ENCODE measurements at regions not wholly inside any gene's neighbourhood (a gene's known extent, or its start where the extent isn't known, plus 50 kb on each side); places are given as distances from the start of the nearest gene placed in this dataset.

GRCh38 chr4:38315286-38315685 is 348.7 kb upstream of the KLF3 start:
- Histone ChIP-seq H3K23ac (ENCODE audit: insufficient read length) (no peak overlapping the region), H2BK120ac (replicated peaks; ENCODE audit: low read depth, low read length) (no peak overlapping the region), H3K36me3 (ENCODE audit: control insufficient read depth in 2 of 4, insufficient read depth in 4 of 4, low read length in 3 of 4) (no peaks in the 10 kb centered on the region), H3K4me1 (replicated peaks in 1 of 4; ENCODE audit: control insufficient read depth in 3 of 4, insufficient read depth in 4 of 4, low read length in 3 of 4) (peaks cover 0 to 3% (median under 1%) of the 10 kb centered on the region in 4 experiments; a peak in 1 of 7 replicates), H3K4me3 (ENCODE audit: extremely low read depth in 1 of 4, insufficient read depth in 2 of 4, low read depth in 3 of 4, low read length in 4 of 4) (no peak overlapping the region), H4K5ac (ENCODE audit: insufficient read length, low read depth, low read length) (no peak overlapping the region), H3K79me2 (ENCODE audit: control insufficient read depth in 1 of 2, insufficient read depth in 2 of 2, low read length in 2 of 2) (no peaks in the 10 kb centered on the region), H3K9me3 (ENCODE audit: insufficient read depth in 2 of 2, low read depth in 1 of 2, low read length in 1 of 2) (no peaks in the 10 kb centered on the region), H2BK15ac (ENCODE audit: low read length) (no peak overlapping the region), H3K27ac (ENCODE audit: low read depth, low read length) (no peak overlapping the region), H2AK5ac (ENCODE audit: low read depth, low read length) (no peak overlapping the region), H2BK12ac (ENCODE audit: low read depth, low read length) (no peak overlapping the region), H4K91ac (replicated peaks; ENCODE audit: insufficient read length, low read length) (no peak overlapping the region), H4K8ac (ENCODE audit: extremely low read depth, insufficient read depth, low read length) (no peak overlapping the region), H3K23me2 (ENCODE audit: low read depth, low read length) (no peaks in the 10 kb centered on the region), H3K79me1 (ENCODE audit: low read depth, low read length) (no peaks in the 10 kb centered on the region), H3K9ac (replicated peaks in 1 of 4; ENCODE audit: extremely low read depth in 1 of 4, low read depth in 3 of 4, low read length in 3 of 4) (no peak overlapping the region), H3K4me2 (ENCODE audit: insufficient read depth in 1 of 2, low read depth in 2 of 2, low read length in 2 of 2) (no peak overlapping the region), H3K56ac (replicated peaks; ENCODE audit: insufficient read length, low read depth, low read length) (no peak overlapping the region), H4K20me1 (replicated peaks in 1 of 2; ENCODE audit: control insufficient read depth in 1 of 2, insufficient read depth in 2 of 2, low read length in 2 of 2) (no peaks in the 10 kb centered on the region), H3K4ac (replicated peaks; ENCODE audit: insufficient read length, low read depth, low read length) (no peak overlapping the region), H2BK20ac (ENCODE audit: low read length) (no peak overlapping the region), H3K14ac (ENCODE audit: insufficient read length) (no peak overlapping the region), H2BK5ac (ENCODE audit: low read depth, low read length) (no peak overlapping the region), H2AFZ (ENCODE audit: low read length) (no peak overlapping the region), H3K27me3 (replicated peaks in 1 of 4; ENCODE audit: control insufficient read depth in 3 of 4, extremely low read depth in 1 of 4, insufficient read depth in 3 of 4, low read length in 3 of 4) (no peaks in the 10 kb centered on the region), H3K18ac (ENCODE audit: extremely low read depth, low read length) (no peak overlapping the region)
- DNase-seq (ENCODE audit: low read depth in 1 of 2, low spot score in 2 of 2) (no peak), FAIRE-seq (no peak)
- ChIA-PET CTCF (ENCODE audit: partially characterized antibody) (interaction anchor here (0.7 to 1.7 kb wide), 6 partner anchors 12 to 413 kb away, joined by 3 to 7 read pairs (median 3); no protein-coding TSS in a partner anchor), POLR2A (ENCODE audit: partially characterized antibody) (interaction anchor here (1.3 kb wide), 1 partner anchor 10 kb away, joined by 3 read pairs; no protein-coding TSS in a partner anchor)
- WGBS, 2 experiments (ENCODE audit: extremely low coverage in 1 of 2, insufficient coverage in 1 of 2, insufficient read length in 1 of 2, insufficient replicate concordance in 2 of 2, low coverage in 1 of 2, low lambda C conversion rate in 2 of 2, missing lambda C conversion rate in 1 of 2), result 97% methylated on average over 5 of the region's 5 CpGs; no CpG with 5 or more reads in 1 of the 2 experiments
- TF ChIP-seq GABPA (IDR thresholded peaks at IDR 0.05; ENCODE audit: borderline replicate concordance, insufficient read depth, low read length) (no peak), SUZ12 (IDR thresholded peaks at IDR 0.05; ENCODE audit: low read length) (no peak), RFX5 (IDR thresholded peaks at IDR 0.05; ENCODE audit: borderline replicate concordance, low read depth, low read length) (no peak), FOSL1 (IDR thresholded peaks at IDR 0.05; ENCODE audit: insufficient read depth, low read depth, low read length) (no peak), SP4 (IDR thresholded peaks at IDR 0.05; ENCODE audit: low read length) (no peak), KDM1A (IDR thresholded peaks at IDR 0.05; ENCODE audit: borderline replicate concordance, low read length) (no peak), SIX5 (IDR thresholded peaks at IDR 0.05; ENCODE audit: low read depth, low read length) (no peak), CHD2 (IDR thresholded peaks at IDR 0.05; ENCODE audit: low read length) (no peak), CBX8 (IDR thresholded peaks at IDR 0.05; ENCODE audit: borderline replicate concordance, low read depth, low read length) (no peak), KDM4A (IDR thresholded peaks at IDR 0.05; ENCODE audit: low read depth, low read length, severe bottlenecking) (no peak)
